Hematopoietic multipotent progenitor cell treated with erythropoietin and hydrocortisone succinate and interleukin-3 and kit ligand, for 15 days (in vitro differentiated cells): ENCODE measurements at regions not wholly inside any gene's neighbourhood (a gene's known extent, or its start where the extent isn't known, plus 50 kb on each side); places are given as distances from the start of the nearest gene placed in this dataset.
"Not testable (repeated sequence)": the region's sequence is repeated elsewhere in the genome, so short reads cannot be mapped to it uniquely, and the experiment has no call there.

Experiments
- DNase-seq: peaks from one replicate; pipeline ENCODE4 v3.0.0-alpha.2; 2015; ENCODE audit warnings: low spot score

DNA sequence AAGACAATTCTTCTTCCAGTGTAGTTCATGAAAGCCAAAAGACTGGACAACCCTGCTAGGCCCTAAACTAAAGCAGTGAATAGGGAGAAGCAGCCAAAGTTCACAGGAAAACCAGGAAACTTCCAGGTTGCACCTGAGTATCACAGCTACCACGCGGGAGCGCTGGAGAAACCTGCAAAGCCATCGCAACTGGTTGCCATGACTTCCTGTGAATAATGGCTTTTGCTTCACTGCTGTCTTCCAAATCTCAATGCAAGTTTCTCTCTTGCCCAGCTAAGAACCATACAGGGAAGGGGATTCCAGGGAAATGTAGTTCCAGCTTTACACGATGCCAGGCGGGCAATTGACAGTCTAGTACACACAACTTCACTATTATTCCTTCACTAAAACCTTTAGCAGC, 114.1 kb downstream of the GXYLT1 start:
- DNase-seq: no peak

DNA sequence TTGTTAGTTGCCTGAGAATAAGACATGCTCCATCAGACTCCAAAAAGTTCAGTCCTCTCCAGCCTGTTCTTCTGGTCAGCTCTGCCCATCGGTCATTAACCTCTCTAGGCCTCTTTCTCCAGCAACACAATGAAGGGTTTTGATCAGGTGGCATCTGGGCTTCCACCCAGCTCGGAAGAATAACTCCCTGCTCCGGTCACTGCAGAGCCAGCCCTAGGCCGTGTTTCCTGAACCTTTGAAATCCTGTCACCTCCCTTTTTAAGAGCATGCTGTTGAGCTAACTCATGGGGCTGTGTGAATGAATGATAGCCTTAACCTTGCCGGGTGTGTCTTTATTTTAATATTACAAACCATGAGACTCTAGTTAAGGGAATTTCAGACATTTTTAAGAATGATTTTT, 117.1 kb downstream of the GXYLT1 start:
- DNase-seq: no peak

DNA sequence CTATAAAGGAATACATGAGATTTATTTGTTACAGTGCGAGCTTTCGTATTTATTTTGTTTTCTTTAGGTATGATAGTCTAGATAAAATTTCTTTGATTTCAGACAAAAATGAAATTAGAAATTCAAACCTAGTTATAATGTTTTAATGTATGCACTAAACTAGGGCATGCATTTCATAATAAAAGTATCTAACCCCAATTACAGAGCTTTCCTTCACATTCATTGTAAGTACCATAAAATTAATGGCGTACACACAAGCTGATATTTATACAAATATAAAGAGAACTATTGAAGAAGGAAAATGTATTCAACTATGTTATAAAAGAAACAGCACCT, 120.2 kb downstream of the GXYLT1 start:
- no peak for DNase-seq

DNA sequence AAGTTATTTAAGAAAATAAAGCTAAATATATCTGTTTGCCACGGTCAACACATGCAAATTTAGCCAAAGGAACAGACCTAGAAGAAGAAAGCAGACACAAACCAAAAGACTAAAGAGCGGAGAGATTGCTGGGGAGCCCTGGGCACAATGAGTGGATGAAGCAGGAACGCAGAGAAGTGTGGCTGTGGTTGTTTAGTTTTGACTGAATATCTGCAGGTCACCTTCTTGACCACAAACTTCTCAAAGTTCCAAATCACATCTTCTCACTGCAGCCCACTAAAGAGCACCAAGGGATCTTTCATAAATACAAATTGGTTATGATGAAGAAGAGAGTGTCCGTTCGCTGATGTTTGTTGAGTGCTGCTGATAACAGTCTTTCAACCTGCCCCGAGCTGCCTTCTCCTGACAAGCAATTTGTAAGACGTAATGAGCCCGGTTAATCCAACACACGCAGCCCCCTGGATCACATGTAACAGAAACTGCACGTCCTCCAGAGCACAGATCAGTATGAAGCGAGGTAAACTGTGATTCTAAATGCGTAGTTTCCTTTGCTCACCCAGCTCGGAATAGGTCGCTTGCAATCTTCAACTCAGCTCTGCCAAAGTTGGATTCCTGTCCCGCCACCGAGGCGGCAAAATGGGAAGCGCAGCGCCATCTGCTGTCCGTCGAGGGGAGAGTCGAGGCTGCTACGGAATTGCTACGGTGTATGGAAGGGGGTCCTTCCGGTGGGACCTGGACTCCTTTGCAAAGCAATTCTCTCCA, 120.8 kb downstream of the GXYLT1 start:
- peak; percentile 68 for DNase-seq

DNA sequence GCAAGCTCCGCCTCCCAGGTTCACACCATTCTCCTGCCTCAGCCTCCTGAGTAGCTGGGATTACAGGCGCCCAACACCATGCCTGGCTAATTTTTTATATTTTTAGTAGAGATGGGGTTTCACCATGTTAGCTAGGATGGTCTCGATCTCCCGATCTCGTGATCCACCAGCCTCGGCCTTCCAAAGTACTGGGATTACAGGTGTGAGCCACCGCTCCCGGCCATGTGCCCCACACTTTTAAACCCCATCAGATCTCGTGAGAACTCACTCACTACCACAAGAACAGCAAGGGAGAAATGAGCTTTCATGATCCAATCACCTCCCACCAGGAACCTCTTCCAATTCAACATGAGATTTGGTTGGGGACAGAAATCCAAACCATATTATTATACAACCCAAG, 122.7 kb downstream of the GXYLT1 start:
- not testable (repeated sequence) for DNase-seq

DNA sequence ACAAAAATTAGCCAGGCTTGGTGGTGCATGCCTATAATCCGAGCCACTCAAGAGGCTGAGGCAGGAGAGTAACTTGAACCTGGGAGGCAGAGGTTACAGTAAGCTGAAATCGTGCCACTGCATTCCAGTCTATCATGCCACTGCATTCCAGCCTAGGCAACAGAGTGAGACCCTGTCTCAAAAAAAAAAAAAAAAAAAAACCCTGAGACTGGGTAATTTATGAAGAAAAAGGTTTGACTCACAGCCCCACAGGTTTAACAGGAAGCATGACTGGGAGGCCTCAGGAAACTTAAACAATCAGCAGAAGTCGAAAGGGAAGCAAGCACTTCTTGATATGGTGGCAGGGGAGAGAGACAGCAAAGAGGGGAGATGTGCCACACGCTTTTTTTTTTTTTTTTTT, 123.2 kb downstream of the GXYLT1 start:
- no peak for DNase-seq

DNA sequence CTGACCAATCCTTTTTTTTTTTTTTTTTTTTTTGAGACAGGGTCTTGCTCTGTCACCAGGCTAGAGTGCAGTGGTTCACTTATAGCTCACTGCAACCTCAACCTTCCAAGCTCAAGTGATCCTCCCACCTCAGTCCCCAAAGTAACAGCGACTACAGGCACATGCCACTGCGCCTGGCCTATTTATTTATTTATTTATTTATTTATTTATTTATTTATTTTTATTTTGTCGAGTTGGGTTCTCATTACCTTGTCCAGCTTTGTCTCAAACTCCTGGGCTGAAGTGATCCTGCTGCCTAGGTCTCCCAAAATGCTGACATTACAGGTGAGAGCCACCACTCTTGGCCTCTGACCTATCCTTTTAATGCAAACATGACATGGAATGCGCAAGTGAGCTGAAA, 124.4 kb downstream of the GXYLT1 start:
- DNase-seq: no peak

DNA sequence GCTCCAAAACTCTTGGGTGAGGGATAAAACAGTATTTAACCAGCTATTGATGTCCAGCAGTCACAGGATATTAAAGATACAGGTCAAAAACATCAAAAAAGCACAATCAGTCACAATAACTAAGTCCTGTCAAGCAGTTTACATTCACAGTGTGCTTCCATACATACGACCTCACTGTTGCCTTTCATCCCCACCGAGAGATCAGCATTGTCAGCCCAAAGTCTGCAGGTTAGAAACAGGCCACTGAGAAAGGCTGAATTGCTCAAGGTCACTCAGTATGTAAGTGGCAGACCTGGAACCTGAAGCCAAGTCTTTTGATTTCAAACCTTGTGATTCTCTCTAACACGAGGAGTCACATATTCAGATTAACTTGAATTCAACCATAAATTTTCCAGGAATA, 124.9 kb downstream of the GXYLT1 start:
- DNase-seq: no peak

DNA sequence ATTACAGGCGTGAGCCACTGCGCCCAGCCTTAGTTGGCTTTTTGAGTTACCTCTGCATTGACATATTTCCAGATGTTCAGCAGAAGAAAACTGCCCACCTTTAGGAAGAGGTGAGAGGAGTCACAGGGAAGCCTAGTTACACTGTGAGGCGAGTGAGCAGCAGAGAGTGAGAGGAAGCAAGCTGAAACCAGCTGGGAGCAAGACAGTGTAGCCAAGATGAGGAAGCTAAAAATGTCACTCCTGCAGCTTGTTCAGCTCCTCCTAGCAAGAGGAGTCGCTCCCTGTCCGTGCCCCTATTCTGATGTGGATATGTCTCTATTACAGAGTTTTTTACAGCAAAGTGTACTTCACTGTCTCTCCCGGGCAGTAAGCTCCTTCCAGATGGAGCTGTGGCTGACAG, 127.6 kb downstream of the GXYLT1 start:
- DNase-seq: no peak

DNA sequence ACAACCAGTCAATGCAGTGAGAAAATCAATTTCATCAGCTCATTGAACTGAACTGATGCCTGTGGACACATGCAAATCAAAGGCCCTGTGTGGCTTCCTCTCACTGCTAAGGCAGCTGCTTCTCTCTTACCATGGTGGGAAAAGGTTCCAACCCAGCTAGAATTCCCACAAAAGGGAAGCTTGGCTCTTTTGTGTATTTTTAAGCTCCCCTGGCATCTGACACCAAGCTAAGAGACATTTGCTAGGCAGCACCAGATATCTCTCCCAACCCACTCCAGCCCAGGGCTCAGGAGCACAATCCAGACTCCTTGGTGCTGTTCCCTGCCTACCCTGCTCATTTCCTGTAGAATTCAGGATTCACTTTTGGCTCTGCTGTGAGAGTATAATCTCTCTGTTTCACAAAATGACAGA, 129.6 kb downstream of the GXYLT1 start:
- no peak for DNase-seq

DNA sequence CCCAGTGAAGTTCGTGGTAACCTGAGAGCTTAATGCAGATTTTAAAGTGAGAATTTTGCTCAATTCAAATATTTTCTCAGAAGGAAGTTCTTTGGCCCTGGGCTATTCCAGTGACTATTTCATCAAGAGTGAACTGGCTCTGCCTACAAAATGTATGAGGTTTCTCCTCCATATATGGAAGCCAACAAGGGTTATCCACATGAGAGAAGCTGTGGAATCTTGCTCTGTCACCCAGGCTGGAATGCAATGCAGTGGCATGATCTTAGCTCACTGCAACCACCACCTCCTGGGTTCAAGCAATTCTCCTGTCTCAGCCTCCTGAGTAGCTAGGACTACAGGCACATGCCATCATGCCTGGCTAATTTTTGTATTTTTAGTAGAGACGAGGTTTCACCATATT, 132.2 kb downstream of the GXYLT1 start:
- not testable (repeated sequence) for DNase-seq

DNA sequence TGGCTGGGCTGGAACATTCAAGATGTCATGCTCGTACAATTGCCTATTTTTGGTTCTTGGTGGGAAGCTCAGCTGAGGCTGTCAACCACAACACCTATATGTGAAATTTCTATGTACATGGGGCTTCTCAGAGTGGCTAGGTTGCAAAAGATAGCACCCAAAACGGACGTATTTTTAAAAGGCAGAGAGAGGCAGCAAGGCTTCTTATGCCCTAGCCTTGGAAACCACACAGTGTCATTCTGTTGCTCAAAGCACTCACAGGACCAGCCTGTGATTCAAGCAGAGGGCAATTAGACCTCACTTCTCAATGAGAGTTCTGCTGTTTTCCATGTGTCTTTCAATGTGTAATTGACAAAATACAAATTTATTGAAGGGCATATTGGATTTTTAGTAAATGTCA, 134.0 kb downstream of the GXYLT1 start:
- no peak for DNase-seq

DNA sequence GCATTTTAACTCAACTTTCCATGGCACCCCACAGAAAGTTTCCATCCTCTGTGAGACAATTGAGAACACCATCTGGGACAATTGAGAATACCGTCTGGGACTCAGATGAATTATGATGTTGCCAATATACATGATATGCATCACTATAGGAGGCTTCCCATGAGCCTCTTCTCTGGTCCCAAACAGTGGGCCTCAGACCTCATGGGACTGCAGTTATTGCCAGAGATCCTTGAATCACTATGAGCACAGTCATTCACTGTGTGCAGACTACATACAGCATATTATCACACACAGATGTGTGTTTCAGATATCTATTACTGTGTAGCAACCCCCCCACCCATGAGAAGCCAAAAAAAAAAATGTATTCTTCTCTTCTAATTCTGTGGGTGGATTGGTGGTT, 134.4 kb downstream of the GXYLT1 start:
- DNase-seq: no peak

DNA sequence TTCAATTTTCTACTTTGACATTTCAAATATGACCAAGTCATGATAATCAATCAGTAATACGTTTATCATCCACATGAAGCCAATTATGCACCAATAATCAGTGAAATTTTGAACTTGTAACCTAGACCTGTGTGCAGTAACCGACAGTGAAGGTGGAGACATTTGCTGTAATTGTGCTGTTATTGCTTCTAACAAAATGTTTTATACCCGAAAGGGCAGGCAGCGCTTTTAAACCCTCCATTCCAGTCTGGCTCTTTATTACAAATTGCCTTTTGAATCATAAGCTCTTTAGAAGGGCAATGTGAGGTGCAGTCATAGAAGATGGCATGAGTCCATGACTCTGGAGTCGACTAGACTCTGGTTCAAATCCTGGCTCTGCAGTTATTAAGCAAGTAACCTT, 135.7 kb downstream of the GXYLT1 start:
- no peak for DNase-seq

DNA sequence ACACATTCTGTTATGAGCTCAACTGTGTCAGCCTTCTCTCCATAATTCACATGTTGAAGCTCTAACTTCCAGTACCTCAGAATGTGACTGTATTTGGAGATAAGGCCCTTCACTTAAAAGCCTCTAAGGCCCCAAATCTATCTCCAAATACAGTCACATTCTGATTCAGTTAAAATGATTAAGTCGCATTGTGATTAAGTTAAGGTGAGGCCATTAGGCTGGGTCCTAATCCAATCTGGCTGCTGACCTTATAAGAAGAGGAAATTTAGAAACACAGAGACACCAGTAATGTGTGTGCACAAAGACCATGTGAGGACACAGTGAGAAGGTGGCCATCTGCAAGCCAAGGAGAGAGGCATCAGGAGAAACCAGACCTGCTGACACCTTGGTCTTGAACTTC, 141.6 kb downstream of the GXYLT1 start:
- DNase-seq: no peak

DNA sequence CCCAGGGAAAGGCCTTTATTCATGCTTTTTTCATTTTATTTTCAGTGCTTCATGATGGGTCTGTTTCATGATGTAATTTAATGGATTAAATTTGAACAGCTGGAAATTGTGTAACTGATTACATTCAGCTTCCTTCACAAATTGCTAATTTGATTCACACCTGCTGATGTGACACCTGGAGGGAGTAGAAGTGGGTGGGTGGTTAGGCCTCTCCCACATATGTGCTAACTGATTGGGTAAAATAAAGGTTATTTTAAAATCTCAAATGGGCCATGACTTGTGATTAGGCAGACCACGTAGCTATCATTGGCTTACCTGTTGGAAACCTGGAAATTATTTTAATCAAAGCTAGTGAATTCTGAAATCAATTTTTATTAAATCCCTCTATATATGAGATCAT, 142.1 kb downstream of the GXYLT1 start:
- DNase-seq: no peak

DNA sequence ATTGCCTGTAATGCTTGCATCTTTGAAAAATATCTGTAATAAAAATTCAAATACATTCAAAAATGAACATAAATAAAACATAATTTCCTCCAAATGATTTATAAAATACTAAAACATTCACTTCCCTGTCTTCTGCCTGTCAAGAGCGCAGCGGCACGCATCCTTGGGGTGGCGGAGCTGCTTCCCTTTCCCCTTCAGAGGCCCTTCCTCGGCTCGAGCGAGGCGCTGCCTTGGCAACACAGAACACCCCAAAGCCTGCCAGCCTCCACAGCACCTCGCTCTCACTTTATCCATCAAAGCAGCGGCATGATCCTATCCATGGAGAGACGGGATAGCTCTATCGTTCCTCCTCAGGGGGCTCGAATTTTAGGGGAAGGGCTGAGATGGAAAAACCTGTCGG, 146.2 kb downstream of the GXYLT1 start:
- DNase-seq: no peak

DNA sequence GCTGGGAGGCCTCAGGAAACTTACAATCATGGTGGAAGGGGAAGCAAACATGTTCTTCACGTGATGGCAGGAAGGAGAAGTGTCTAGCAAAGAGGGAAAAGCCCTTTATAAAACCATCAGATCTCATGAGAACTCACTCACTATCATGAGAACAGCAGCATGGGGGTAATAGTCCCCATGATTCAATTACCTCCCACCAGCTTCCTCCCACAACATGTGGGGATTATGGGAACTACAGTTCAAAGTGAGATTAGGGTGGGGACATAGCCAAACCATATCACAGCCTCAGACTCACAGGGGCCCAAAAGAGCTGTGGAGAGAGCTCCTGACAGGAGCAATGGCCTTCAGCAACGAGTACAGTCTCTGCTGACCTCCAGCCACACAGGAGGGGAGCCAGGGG, 151.4 kb downstream of the GXYLT1 start:
- DNase-seq: no peak

DNA sequence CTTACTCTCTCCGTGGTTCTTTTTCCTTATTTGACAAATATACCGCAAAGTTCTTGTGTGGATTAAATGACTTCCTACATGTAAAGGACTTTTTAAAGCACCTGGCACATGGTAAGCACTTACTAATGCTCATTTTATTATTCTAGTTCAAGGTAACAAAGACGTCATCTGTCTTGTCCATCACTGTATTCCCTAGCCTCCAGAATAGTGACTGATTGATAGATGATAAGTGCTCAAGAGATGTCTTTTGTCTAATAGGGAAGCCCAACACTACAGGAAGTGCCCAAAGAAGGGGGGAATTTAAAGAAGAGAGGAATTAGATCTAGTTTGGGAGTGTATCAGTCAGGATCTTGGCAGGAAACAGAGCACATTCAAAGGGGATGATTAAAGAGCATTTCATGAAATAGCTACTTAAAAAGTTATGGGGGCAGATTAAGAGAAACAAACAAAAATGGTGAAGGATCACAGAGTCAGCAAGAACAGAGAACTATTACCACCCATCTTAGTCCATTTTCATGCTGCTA, 151.9 kb downstream of the GXYLT1 start:
- DNase-seq: no peak

DNA sequence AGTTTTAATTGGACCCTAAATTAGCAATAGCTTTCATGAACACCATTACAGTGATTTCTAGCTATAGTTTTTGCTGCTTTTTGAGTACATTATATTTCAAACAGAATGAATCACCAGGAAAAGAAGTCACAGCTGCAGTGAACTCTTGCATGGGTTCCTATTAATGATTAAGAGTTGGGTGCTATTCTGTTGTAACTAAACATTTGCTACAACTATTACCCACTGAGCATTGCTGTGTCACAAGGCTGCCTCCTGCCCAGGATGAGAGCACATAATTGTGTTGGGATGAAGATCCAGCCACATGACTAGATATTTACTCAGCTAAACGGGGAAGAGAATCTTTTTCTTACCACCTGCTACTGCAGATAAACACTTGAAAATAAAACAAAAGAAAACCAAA, 152.7 kb downstream of the GXYLT1 start:
- no peak for DNase-seq

DNA sequence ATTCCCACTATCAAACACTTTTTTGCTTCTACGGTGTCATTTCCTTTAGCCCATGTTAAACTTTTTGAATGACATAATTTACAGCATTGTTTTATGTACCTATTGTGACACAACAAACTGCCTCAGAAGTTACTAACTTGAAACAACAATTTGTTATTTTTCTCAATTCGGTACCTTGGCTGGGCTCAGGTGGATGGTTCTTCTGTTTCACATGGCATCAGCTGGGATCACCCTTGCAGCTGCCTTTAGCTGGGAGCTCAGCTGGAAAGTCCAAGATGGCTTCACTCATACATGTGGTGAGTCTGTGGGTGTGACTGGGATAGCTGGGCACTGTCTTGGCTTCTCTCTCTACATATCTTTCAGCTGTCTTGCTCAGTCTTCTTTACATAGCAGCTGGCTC, 156.0 kb downstream of the GXYLT1 start:
- no peak for DNase-seq

DNA sequence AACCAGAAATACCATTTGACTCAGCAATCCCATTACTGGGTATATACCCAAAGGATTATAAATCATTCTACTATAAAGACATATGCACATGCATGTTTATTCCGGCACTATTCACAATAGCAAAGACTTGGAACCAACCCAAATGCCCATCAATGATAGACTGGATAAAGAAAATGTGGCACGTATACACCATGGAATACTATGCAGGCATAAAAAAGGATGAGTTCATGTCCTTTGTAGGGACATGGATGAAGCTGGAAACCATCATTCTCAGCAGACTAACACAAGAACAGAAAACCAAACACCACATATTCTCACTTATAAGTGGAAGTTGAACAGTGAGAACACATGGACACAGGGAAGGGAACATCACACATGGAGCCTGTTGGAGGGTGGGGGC, 158.2 kb downstream of the GXYLT1 start:
- not testable (repeated sequence) for DNase-seq

DNA sequence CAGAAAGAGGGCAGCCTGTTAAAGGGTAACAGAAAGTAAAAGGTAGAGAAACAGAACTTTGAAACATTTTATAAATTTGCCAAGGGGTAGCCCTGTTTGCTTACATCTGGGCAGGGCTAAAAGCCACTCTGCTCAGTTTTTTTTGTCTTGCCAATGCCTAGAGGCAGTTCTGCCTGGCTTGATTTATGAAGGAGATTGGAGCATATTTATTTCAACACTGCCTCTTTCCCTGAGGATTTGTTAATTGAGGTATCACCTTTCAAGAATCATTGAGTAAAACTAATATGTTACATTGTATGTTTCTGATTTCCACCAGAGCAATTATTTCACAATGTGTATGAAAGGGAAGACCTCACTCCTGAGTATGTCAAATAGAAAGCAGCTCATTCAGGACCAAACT, 160.8 kb downstream of the GXYLT1 start:
- no peak for DNase-seq

DNA sequence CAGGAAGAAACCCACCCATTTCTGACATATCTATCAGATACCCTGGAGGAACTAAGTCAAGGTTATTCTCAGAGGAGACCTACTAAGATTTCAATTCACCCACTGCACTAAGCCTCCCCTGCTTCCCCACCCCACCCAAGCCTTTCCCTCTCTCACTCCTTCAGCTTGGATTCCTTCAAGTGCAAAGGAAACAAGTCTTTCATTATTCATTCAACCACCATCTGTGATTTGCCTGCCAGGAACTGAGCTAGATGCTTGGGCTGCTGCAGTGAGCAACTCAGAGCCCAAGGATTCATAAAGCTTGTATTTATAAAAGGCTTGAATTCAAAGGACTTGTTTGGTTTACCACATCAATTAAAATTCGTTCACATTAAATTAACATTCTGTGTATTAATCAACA, 161.3 kb downstream of the GXYLT1 start:
- DNase-seq: no peak

DNA sequence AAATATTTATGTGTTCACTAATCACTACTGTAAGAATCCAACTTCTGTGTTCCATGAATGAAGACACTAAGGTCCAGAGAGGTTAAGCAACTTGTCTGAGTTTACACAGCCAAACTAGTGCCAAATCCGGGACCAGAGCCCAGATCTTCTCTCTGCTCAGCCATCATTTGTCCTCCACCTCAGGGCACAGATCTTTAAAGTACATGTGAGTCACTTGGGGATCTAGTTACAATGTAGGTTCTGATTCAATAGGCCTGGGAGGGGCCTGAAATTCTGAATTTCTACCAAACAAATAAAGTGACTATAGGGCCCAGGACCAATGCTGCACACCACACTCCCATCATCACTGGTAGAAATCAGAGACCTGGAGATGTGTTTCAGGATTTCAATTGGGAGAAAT, 162.9 kb downstream of the GXYLT1 start:
- DNase-seq: no peak
